Uterus (tissue), 2 donors: ENCODE measurements at regions not wholly inside any gene's neighbourhood (a gene's known extent, or its start where the extent isn't known, plus 50 kb on each side); places are given as distances from the start of the nearest gene placed in this dataset.

Source experiments
- POLR2A ChIP-seq, 2 donors: fragments of 450-650 bp; IDR thresholded peaks; one replicate each; pipeline ENCODE4 v1.6.1; 2016; ENCODE audit warnings: antibody characterized with exemption in 2 of 2, mild to moderate bottlenecking in 1 of 2, moderate library complexity in 1 of 2
- TF ChIP-seq, protein P1 (sequence below), 4 experiments: fragments of 200-600 bp in 2 of 4; fragments of 450-650 bp in 2 of 4; sonication (generic) in 2 of 4; IDR thresholded peaks; one replicate each; pipeline ENCODE4 v1.5.1; 2016 to 2019; ENCODE audit warnings: antibody characterized with exemption in 4 of 4, mild to moderate bottlenecking in 2 of 4, moderate library complexity in 1 of 4

DNA sequence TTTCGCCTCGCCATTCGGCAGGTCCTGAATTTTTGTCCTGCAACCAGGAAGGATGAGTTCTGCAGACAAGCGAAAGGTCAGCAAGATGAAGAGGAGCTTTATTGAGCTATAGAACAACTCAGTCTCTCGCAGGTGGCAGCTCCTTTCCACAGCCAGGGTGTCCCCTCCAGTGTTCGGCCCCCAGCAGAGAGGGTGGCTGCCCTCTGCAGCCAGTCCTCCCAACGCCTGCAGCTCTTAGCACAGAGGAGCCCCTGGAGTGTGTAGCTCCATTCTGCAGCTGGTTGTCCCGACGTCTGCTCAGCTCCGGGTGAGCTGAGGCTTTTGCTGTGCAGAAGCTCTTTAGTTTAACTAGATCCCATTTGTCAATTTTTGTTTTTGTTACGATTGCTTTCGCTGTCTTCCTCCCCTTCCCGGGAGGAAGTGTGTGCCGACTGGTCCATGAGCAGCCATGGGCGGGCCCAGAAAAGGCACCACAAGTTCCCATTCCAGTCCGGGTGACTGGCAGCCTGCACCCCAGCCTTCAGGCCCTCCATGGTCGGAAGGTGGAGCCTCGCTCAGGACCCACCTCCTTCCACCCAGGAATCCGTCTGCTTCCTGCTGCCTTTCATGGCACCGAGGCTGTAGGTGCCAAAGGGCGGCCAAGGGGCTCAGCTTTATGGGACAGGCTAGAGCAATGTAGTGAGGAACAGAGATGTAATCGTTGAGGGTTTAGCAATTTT is 497.8 kb upstream of the CNTN4 start:
- no peak for TF ChIP-seq POLR2A (IDR thresholded peaks at IDR 0.05)
- TF ChIP-seq, protein P1, sequence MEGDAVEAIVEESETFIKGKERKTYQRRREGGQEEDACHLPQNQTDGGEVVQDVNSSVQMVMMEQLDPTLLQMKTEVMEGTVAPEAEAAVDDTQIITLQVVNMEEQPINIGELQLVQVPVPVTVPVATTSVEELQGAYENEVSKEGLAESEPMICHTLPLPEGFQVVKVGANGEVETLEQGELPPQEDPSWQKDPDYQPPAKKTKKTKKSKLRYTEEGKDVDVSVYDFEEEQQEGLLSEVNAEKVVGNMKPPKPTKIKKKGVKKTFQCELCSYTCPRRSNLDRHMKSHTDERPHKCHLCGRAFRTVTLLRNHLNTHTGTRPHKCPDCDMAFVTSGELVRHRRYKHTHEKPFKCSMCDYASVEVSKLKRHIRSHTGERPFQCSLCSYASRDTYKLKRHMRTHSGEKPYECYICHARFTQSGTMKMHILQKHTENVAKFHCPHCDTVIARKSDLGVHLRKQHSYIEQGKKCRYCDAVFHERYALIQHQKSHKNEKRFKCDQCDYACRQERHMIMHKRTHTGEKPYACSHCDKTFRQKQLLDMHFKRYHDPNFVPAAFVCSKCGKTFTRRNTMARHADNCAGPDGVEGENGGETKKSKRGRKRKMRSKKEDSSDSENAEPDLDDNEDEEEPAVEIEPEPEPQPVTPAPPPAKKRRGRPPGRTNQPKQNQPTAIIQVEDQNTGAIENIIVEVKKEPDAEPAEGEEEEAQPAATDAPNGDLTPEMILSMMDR (IDR thresholded peaks at IDR 0.05) = no peak
